ENCODE measurements at regions not wholly inside any gene's neighbourhood (a gene's known extent, or its start where the extent isn't known, plus 50 kb on each side); places are given as distances from the start of the nearest gene placed in this dataset.
"Not testable (repeated sequence)": the region's sequence is repeated elsewhere in the genome, so short reads cannot be mapped to it uniquely, and the experiment has no call there.

DNA sequence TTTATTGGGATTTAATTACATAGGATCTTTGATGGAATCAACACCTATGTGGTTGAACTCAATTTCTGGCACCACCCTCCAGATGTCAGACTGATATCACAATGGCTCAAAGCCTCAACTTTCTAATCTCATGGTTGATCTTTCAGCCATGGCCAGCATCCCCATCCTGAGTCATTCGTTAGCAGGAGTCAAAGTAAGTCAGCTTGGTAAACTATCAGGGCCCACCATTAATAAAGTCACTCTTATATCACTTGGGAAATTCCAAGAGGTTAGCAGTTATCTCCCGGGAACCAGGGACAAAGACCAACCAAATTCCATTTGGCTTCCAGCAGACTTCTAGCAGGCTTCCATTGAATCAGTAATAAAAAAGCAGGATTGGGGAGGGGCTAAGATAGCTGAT is 50.7 kb upstream of the TNFSF4 start:
- peaks cover 0 to 4% (median 0%) of the 10 kb centered on the region in 12 donors for H3K4me1 ChIP-seq
- ATAC-seq = no peak
- no peak overlapping the region for H3K4me3 ChIP-seq
- H3K9me3 ChIP-seq = peaks cover 0 to 27% (median 8%) of the 10 kb centered on the region in 12 donors
- H3K36me3 ChIP-seq = no peaks in the 10 kb centered on the region
- intact Hi-C loops (cut with DNase I) = loop anchor here in 7 of 10 donors (5.0 to 10.0 kb wide), 3 partner anchors 147 to 157 kb away; no protein-coding TSS in a partner anchor
- TF ChIP-seq, protein P1, sequence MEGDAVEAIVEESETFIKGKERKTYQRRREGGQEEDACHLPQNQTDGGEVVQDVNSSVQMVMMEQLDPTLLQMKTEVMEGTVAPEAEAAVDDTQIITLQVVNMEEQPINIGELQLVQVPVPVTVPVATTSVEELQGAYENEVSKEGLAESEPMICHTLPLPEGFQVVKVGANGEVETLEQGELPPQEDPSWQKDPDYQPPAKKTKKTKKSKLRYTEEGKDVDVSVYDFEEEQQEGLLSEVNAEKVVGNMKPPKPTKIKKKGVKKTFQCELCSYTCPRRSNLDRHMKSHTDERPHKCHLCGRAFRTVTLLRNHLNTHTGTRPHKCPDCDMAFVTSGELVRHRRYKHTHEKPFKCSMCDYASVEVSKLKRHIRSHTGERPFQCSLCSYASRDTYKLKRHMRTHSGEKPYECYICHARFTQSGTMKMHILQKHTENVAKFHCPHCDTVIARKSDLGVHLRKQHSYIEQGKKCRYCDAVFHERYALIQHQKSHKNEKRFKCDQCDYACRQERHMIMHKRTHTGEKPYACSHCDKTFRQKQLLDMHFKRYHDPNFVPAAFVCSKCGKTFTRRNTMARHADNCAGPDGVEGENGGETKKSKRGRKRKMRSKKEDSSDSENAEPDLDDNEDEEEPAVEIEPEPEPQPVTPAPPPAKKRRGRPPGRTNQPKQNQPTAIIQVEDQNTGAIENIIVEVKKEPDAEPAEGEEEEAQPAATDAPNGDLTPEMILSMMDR (IDR thresholded peaks at IDR 0.05) = no peak
- H3K27ac ChIP-seq = no peak overlapping the region
- DNase-seq = no peak
- H3K27me3 ChIP-seq = no peaks in the 10 kb centered on the region
- WGBS, 4 donors = 71 to 85% (median 79%) methylated on average over 2 of the region's 2 CpGs

GRCh38 chr1:173258479-173259264 is 51.5 kb upstream of the TNFSF4 start:
- no peak overlapping the region for H3K27ac ChIP-seq
- no peak overlapping the region for H3K4me3 ChIP-seq
- intact Hi-C loops (cut with DNase I) = loop anchor here in 7 of 10 donors (5.0 to 10.0 kb wide), 3 partner anchors 146 to 156 kb away; no protein-coding TSS in a partner anchor
- no peaks in the 10 kb centered on the region for H3K36me3 ChIP-seq
- peaks cover 0 to 4% (median 0%) of the 10 kb centered on the region in 12 donors for H3K4me1 ChIP-seq
- peaks cover 0 to 27% (median 8%) of the 10 kb centered on the region in 12 donors for H3K9me3 ChIP-seq
- no peak for ATAC-seq
- DNase-seq = no peak
- H3K27me3 ChIP-seq = no peaks in the 10 kb centered on the region
- WGBS, 4 donors = 73 to 80% (median 75%) methylated on average over 1 to 5 of the region's 5 CpGs
- TF ChIP-seq, protein P1 (IDR thresholded peaks at IDR 0.05) = no peak
- TF ChIP-seq POLR2A (IDR thresholded peaks at IDR 0.05) = no peak

DNA sequence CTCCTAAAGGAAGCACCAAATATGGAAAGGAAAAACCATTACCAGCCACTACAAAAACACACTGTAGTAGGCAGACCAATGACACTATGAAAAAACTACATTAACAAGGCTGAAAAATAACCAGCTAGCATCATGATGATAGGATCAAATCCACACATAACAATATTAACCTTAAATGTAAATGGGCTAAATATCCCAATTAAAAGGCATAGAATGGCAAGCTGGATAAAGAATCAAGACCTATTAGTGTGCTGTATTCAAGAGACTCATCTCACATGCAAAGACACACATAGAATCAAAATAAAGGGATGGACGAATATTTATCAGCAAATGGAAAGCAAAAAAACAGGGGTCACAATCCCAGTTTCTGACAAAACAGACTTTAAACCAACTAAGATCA is 53.2 kb upstream of the TNFSF4 start:
- H3K4me1 ChIP-seq; H3K27me3 ChIP-seq; H3K4me3 ChIP-seq; H3K27ac ChIP-seq; ATAC-seq; H3K36me3 ChIP-seq; DNase-seq; intact Hi-C loops (cut with DNase I): not testable (repeated sequence)
- peaks cover 0 to 27% (median 8%) of the 10 kb centered on the region in 12 donors for H3K9me3 ChIP-seq
- WGBS, 4 donors = 79 to 89% (median 85%) methylated on average over 1 of the region's 1 CpG

DNA sequence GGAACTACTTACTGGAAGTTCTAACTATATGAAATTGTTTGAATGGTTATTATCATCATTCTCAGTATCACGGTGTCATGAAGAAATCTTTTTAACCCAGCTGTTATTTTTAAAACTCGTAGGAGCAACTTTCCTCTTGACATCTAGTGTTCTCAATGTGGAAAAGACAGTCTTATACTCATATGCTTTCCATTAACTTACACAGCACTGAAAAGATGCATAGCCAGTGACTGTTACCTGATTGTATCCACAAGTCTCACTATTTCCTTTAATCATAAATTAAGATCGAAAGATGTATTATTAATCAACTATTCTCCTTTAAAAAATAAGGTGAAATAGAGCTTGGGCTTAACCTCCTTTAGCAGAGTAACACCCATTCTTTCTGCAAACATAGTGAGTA is 59.7 kb upstream of the TNFSF4 start:
- ATAC-seq = no peak
- H3K27ac ChIP-seq = no peak overlapping the region

More for the DNA sequence above, 59.7 kb upstream of the TNFSF4 start:
- H3K4me3 ChIP-seq = no peak overlapping the region
- intact Hi-C loops (cut with DNase I) = no loop called here
- TF ChIP-seq POLR2A (IDR thresholded peaks at IDR 0.05) = no peak
- TF ChIP-seq, protein P1 (IDR thresholded peaks at IDR 0.05) = no peak
- no peaks in the 10 kb centered on the region for H3K4me1 ChIP-seq
- 51 to 72% (median 60%) methylated on average over 3 of the region's 3 CpGs for WGBS, 4 donors
- H3K9me3 ChIP-seq = peaks cover 0 to 1% (median 0%) of the 10 kb centered on the region in 12 donors
- H3K27me3 ChIP-seq = no peaks in the 10 kb centered on the region
- no peaks in the 10 kb centered on the region for H3K36me3 ChIP-seq
- DNase-seq = no peak

Measured in heart left ventricle (tissue), 16 donors.